ENCODE measurements at regions not wholly inside any gene's neighbourhood (a gene's known extent, or its start where the extent isn't known, plus 50 kb on each side); places are given as distances from the start of the nearest gene placed in this dataset.

GRCh38 chr6:134731615-134732014 lies 218.3 kb downstream of the ALDH8A1 start:
- TF ChIP-seq POLR2A (IDR thresholded peaks at IDR 0.05) (no peak), CTCF (IDR thresholded peaks at IDR 0.05 in 8 of 11, conservative IDR thresholded peaks at IDR 0.05 in 3 of 11) (no peak), POLR2AphosphoS5 (IDR thresholded peaks at IDR 0.05) (no peak)

Measured in spleen (tissue), 7 donors.